ENCODE measurements at regions not wholly inside any gene's neighbourhood (a gene's known extent, or its start where the extent isn't known, plus 50 kb on each side); places are given as distances from the start of the nearest gene placed in this dataset.
"Not testable (repeated sequence)": the region's sequence is repeated elsewhere in the genome, so short reads cannot be mapped to it uniquely, and the experiment has no call there.

DNA sequence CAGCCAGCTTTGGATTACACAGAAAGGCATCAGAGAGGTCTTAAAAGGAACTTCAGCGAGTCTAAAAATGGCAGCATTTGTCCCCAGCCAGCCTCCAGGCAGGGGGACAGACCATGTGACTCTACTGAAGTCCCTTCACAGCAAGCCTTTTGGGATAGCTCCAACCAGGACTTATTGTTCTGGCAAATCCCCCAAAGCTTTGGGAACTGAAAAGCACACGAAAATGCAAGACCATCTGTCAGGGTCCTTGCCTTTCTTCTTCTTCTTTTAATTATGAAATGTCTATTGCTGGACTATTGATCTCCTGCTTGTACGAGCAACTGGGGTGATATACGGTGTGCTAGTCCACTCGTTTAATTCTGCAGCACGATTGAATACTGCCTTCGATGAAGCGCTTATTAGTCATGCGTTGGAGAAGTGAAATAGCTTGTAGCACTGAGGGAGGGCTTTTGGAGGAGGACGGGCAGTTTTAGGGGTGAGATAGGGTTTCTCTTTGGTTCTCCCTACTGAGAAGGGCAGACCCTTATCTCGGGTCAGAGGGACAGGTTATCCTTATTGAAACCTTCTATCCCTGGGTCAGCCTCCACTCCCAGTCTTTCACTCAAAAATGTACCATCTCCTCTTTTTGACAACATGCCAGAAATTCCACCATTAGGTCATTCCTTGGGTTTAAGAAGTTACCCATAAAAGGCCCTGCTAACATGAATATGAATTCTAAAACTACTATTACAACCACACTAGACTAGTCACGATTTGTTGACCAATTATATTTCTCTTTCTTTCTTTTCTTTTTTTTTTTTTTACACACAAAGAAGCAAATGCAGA, 416.4 kb downstream of the MIAT start:
- DNase-seq, result no peak

DNA sequence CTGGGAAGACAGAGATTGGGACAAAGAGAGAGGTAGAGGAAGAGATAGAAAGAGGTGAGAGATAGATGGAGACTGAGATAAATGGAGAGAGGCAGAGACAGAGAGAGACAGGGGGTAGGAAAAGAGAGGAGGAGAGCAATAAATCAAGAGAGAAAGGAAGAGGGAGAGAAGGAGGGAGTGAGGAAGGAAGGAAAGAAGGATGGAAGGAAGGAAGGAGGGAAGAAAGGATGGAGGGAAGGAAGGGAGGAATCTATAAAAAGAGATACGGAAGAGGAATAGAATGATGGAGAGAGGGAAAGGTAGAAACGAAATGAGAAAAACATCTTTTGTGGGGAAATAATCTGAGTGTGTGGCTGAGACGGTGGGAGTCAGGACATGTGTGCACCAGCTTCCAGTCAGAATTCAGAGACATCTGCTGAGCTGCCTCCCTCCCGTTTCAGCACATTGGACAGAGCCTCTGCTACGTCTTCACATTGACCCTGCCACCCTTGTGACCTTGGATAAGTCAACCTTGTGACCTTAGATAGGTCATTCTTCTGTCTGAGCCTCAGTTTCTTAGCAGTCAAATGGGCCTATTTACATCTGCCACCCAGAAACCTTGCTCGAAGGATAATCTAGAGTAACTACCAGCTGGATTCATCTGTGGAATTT, 417.8 kb downstream of the MIAT start:
- DNase-seq, result no peak

DNA sequence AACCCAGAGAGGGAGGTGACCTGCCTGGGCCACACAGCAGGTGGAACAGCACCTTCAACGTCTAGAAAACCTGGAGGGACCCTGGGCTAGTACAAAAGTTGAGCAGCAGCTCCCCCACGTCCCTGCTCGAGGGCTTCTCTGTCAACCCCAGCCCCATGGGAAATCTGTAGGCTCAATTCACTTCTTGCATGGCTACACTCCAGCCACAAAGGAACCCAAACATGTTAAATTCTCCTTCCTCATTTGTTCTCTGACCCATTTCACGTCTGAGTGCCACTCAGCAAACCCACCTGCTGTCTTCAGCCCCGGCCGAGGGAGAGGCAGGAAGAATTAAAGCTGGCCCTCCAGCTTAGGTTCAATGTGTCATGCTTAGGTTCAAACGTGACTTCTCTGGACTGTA, 418.5 kb downstream of the MIAT start:
- no peak for DNase-seq

DNA sequence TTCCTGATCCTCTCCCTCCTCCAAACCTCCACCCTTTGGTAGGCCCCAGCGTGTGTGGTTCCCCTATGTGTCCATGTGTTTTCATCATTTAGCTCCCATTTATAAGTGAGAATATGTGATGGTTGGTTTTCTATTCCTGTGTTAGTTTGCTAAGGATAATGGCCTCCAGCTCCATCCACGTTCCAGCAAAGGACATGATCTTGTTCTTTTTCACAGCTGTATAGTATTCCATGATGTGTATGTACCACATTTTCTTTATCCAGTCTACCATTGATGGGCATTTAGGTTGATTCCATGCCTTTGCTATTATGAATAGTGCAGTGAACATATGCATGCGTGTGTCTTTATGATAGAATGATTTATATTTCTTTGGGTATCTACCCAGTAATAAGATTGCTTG, 420.7 kb downstream of the MIAT start:
- not testable (repeated sequence) for DNase-seq

DNA sequence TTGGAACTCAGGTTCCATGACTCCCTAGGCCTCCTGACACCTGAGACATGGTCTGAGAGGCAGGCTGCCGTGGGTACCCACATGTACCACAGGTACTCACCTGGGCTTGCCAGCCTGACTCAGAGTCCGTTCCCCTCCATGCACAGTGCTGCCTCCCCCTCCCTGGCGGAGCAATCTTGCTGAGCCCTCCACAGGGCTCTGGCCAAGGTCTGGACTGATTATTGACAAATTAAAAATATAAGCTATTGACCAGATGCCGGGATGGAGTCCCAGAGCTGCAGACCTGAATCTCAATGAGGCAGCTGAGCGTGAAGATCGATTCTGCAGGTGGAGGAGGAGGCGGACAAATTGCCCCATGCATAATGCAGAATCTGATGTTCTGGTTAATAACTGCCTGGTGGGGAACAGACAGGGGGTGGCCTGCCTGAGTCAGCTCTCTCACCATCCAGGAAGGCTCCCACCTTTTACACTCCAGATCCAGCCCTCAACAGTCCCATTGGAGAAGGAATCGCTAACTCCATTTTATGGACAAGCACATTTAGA, 422.7 kb downstream of the MIAT start:
- DNase-seq, result no peak

DNA sequence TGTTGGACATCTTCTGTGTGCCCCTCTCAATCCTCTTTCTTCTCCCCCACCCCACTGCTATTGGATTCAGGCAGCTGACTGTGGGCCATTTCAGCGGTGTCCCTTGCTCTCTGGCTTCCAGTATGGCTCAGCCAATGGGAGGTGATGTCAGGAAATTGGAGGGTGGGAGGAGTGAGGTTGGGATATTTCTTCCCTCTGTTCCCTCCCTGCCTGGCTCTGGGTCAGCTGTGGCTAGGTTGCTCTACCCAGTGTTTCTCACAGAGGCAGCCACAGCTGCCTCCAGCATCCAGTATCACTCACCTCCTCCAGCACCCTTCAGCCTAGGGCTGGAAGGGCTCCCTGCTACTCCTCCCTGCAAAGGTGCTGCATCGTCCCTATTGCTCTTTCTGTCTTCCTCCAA, 423.5 kb downstream of the MIAT start:
- no peak for DNase-seq

DNA sequence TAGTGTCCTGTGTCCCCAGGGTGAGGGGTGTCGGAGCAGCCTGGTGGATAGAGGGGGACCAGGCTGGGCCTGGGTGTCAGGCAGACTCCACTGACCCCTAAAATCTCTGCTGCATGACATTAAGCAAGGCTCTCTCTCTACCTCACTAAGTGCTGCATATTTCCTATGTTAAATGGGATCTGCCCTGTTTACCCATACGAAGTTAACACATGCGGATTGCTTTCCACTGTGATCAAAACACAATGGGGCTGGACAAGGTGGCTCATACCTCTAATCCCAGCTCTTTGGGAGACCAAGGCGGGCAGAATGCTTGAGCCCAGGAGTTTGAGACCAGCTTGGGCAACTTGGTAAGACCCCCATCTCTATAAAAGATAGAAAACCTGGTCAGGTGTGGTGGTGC, 426.2 kb downstream of the MIAT start:
- DNase-seq, result no peak

DNA sequence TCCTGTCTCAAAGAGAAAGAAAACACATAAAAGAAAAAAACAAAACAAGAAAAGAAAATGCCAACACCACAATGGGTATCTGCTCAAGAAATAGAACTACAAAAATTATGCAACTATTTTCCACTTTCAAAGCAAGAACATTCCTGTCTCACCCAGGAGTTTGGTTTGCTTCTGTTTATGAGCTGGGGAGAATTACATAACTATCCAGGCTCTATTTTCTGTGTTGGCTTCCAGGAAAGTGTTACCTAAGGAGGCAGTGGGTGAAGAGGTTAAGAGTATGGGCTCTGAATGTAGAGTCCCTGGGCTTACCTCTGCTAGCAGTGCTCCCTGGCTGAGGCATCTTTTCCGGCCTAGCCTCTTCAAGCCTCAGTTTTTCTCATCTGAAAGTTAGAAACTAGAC, 426.7 kb downstream of the MIAT start:
- no peak for DNase-seq

DNA sequence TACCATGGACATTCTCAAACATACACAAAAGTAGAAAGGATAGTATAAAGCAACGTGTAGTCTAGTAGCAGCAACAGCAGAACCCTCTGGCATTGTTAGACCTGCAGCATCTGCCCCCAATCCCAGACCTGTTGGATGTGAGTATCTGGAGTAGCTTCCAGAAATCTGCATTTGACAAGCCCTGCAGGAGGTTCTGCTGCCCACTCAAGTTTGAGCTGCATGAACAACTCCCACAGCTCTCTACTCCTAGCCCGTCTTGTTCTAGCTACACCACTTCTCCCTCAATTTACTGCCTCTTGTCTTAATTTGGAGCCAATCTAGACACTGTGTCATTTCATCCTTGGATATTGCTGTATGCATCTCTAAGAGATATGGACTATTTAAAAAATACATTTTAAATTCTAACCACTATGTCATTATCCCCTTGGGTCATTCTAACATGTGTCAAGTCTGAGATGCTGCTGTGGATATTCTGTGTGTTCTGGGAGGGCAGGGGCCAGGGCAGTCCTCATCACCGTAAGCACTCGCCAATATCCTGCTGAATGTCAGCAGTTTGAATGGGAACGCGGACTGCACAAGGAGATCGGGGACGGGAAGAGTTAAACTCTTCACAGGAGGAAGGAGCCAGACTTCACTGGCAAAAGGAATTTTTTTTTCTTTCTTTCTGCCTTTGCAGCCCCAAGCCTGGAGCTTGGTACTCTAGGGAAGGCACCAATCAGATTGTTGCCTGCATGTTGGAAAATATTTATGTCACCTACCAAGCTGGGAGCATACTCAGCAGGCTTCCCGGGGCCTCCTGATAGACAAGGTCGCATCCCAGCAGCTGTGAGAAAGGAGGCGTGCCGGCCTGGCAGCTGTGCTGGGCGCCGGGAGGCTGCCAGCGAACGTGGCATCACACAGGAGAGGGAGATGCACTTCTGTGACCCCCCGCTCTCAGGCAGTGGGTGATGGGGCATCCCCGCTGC, 429.0 kb downstream of the MIAT start:
- DNase-seq, result no peak

DNA sequence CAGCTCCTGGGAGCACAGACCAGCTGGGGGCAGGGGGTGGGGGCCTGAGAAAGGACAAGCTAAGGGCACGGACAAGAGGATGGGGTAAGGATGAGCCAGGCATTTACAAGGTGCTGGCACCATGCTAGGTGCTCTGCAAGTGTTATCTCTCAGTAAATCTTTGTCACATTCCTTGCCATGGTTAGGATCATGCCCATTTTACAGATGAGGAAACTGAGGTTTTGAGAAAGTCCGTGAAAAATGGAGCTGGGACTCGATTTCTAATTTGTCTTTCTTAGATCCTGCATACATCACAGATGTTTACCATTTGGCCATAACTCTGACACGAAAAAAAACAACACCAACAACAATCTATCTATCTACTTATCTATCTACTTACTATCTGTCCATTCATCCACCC, 429.7 kb downstream of the MIAT start:
- DNase-seq, result no peak

DNA sequence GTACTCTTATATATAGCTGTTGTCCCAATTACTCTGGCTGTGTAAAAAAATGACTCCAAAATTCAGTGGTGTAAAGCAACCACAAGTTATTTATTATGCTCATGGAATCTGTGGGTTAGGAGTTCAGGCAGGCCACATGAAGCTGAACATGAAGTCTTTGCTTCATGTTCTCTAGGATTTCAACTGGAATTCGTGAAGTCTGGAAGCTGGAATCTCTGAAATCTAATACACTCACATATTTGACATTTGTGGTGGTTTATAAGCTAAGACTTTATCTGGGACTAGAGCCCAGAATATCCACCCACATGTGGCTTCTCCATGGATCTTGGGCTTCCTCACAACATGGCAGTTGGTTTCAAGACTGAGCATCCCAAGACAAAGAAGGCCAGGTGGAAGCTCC, 430.6 kb downstream of the MIAT start:
- no peak for DNase-seq

DNA sequence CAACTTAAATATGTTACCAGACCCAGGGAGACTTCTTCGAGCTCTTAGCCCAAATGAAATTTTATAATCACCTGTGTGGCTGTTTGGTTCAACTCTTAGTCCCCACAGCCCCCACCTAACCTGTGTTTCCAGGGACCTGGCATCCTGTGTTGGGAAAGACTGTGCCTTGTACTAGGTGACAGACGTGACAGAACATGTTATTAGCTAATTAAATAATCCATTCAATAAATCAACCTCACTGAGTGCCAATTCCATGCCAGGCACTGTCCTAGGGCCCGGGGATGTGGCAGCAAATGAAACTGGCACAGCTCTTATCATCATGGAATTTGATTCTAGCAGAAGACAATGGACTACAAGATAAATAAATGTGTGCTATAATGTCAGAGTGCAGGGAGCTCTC, 431.9 kb downstream of the MIAT start:
- no peak for DNase-seq

DNA sequence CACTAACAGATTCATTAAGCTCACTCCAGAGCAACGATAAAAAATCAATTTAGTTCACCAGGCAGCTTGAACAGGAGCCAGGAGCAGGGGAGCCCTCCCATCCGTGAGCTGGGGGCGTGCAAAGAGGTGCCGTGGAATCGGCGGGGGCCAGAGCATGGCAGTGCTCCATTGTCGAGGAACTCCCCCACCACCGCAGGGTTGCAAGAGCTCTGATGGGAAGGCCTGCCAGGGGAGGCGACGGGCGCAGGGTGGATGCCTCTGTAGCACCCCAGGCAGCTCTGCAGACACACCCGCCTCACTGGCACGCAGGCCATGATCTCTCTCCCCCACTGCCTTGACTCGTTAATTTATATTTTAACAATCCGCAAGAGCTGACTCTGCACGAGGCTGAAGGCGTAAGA, 433.2 kb downstream of the MIAT start:
- no peak for DNase-seq

DNA sequence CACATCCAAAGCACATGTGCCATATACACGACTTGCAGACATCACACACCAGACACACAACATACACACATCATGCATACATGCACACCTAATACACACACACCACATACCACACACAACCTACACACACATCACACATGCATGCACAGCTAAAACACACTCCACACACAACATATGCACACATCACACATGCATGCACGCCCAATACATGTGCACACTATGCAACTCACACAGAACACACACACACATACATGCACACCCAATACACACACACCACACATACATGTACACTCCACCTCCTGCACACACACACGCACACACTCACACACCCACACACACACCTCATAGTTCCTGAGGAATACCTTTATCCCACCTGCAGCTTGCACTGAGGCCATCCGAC, 436.0 kb downstream of the MIAT start:
- no peak for DNase-seq

DNA sequence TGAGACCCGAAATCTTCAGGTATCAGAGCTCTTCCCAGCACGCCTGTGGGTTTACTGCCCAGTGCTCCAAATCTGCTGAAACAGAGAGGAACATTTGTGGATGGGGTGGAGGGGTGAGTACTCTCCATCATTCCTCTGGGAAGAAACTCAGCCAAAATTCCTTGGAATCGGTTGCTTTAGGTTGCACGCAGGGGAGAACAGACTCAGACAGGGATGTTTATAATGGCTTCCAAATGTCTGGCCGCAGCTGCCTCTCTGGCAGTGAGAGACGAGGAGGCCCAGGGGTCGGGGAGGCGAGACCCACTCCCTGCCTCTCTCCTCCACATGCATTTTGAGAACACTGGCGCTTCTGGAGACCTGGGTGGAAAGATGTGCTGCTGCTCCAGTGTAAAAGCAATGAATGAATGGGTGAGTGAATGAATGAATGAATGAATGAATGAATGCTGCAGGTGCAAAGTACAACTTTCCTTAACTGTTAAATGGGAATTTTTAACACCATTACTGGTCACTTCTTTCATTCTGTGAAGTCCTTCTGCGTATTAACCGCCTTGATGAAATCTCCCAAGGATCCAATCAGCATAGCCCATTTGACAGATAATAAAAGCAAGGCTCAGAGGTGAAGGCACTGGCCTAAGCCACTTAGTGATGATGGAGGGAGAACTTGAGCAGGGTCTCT, 437.4 kb downstream of the MIAT start:
- DNase-seq, result no peak

DNA sequence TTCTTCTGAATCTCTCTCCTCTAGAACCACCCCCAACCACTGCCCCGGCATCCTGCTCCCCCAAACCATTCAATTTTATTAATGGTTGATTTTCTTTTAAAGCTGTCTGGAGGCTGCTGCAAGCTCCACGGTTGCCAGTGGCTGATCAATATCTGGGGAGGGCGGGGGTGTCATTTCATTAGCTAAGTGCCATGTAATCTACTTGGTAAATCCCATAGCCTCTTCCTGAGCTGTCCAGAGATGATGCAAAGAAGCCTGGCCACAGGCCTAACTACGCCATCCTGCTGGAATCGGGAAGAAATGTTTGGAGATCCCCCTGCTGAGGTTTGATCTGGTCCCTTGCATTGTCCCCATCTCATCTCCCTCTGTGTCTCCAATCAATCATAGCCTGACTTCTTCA, 440.1 kb downstream of the MIAT start:
- no peak for DNase-seq

DNA sequence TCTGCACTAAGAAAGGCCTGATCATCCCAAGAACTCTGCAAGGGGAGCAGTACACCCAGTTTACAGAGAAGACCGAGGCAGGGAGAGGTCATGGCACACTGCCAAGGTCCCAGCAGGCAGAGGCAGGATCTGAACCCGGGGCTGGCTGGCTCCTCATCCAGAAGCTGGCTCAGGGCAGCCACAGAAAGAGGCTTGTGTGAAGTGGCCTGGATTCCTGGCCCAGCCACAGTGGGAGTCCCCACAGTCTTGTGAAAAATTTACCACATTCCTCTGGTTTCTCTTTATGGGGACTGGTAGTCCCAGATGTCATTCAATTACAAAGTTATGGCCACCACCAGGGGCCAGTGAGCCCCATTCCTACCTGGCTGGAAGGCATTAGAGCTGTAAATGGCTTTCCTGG, 440.5 kb downstream of the MIAT start:
- no peak for DNase-seq

DNA sequence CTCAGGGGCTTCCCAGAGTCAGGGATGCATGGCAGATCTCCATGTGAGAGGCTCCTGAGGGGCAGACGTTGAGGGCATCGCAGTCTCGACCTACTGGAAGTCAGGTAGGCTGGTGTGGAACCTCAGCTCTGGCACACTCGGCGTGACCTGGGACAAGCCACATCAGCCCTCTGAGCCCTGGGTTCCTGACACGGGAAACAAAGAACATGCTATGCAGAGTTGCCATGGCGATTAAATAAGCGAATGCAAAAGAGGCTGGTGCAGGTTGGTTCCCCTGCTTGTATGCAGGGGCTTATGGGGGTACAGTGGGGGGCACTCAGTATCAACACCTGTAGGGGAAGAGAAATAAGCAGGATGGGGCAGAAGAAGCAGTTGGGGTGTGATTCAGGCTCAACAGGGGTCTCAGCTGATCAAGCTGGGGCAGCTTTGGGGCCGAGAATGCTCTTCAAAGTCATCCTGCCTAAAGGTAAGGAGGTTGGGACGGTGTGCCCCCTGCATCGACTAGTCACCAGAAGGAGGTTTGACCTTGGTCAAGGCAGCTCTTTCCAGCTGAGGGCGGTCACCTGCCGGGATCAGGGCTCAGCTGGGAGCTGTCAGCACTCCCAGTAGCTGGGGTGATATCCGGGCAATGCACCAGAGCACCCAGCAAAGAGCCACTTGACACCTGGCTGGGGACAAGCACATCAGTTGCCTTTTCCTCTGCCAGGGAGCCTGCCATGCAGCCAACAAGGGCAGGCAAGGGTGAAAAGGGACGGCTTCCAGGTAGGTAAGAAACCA, 442.7 kb downstream of the MIAT start:
- DNase-seq, result no peak

DNA sequence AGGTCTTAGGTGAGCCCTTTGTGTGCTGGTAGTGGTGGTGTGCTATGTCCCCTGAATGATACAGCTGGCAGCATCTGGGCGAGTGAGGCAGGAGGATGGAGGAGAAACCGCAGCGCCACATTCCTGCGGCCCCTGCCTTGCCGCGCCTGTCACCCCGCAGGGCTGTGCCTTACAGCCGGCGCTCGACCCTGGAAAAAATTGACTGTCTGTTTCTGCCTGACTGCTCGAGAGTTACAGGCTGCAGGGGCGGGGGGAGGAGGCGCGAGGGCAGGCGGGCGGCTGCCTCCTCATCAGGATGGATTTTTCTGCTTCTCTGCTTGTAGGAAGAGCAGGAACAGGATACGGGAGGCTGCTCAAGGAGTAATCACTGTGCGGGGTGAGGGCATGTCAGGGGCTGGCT, 443.4 kb downstream of the MIAT start:
- DNase-seq, result no peak

DNA sequence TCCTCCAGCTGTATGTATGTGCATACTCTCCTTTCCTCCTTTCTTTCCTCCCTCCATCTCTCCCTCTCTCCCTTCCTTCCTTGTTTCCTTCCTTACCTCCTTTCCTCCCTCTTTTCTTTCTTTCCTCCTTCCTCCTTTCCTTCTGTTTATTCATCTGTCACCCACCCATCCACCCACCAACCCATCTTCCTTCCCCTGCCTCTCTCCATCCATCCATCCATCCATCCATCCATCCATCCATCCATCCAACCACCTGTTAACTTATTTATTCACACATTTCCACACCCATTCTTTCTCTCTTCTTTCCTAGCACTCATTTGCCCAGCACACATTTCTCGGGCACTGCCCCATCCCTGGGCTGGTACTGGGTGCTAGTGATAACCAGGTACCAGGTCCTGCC, 443.9 kb downstream of the MIAT start:
- DNase-seq, result no peak

DNA sequence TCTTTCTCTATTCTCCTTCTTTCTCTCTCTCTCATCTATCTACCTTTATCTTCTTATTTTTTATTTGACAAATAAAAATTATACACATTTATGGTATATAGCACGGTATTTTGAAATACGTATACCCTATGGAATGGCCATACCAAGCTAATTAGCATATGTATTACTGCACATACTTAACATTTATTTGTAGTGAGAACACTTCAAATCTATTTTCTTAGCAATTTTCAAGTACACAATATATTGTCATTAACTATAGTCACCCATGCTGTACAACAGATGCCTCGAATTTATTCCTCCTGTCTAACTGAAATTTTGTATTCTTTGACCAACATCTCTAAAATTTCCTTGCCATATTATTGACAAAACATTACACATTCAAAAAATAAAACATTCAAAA, 447.1 kb downstream of the MIAT start:
- no peak for DNase-seq

Measured in CD4-positive, alpha-beta T cell treated with Interleukin-17A for 1 hour (primary cell).